Smooth muscle cell (in vitro differentiated cells): ENCODE measurements at regions not wholly inside any gene's neighbourhood (a gene's known extent, or its start where the extent isn't known, plus 50 kb on each side); places are given as distances from the start of the nearest gene placed in this dataset.
"Not testable (repeated sequence)": the region's sequence is repeated elsewhere in the genome, so short reads cannot be mapped to it uniquely, and the experiment has no call there.

ENCODE experiments used
- DNase-seq: peaks from one replicate; lab custom pipeline; 2025; ENCODE audit not compliant: unreplicated experiment; lab: John Stamatoyannopoulos, UW
- H2AFZ ChIP-seq: fragments of 200-600 bp; sonication (generic); 2 replicates; pipeline ENCODE4 v1.6.0; 2016; ENCODE audit warnings: antibody characterized with exemption, low read depth, mild to moderate bottlenecking
- H3F3A ChIP-seq: fragments of 200-600 bp; sonication (generic); 2 replicates; pipeline ENCODE4 v1.6.0; 2017; ENCODE audit warnings: antibody characterized with exemption, low read depth
- H3K27ac ChIP-seq: fragments of 200-600 bp; sonication (generic); 2 replicates; pipeline ENCODE4 v1.5.1; 2016; ENCODE audit warnings: low read depth, mild to moderate bottlenecking
- H3K27me3 ChIP-seq: fragments of 200-600 bp; sonication (generic); 2 replicates; pipeline ENCODE4 v1.6.1; 2016; ENCODE audit warnings: low read depth, mild to moderate bottlenecking
- H3K36me3 ChIP-seq: fragments of 200-600 bp; sonication (generic); 2 replicates; pipeline ENCODE4 v1.5.1; 2016; ENCODE audit warnings: low read depth
- H3K4me1 ChIP-seq: fragments of 200-600 bp; sonication (generic); 2 replicates; pipeline ENCODE4 v1.5.1; 2016; ENCODE audit warnings: low read depth
- H3K4me2 ChIP-seq: fragments of 200-600 bp; sonication (generic); 2 replicates; pipeline ENCODE4 v1.6.0; 2016; ENCODE audit warnings: mild to moderate bottlenecking
- H3K4me3 ChIP-seq: fragments of 200-600 bp; sonication (generic); 2 replicates; pipeline ENCODE4 v1.5.1; 2016; ENCODE audit warnings: mild to moderate bottlenecking
- H3K79me2 ChIP-seq: fragments of 200-600 bp; sonication (generic); 2 replicates; pipeline ENCODE4 v1.6.0; 2016; ENCODE audit warnings: low read depth, mild to moderate bottlenecking
- H3K9ac ChIP-seq: fragments of 200-600 bp; sonication (generic); 2 replicates; pipeline ENCODE4 v1.6.0; 2016; ENCODE audit warnings: low read depth
- H3K9me3 ChIP-seq: fragments of 200-600 bp; sonication (generic); replicated peaks from 2 replicates; pipeline ENCODE4 v1.5.1; 2016; ENCODE audit warnings: low read depth
- H4K20me1 ChIP-seq: fragments of 200-600 bp; sonication (generic); 2 replicates; pipeline ENCODE4 v1.6.0; 2016; ENCODE audit warnings: low read depth
- WGBS: methylation state at CpG from one replicate; pipeline ENCODE4 v1.1.7; 2016; ENCODE audit warnings: low lambda C conversion rate; 5-methylcytosine and 5-hydroxymethylcytosine counted together

GRCh38 chr12:8325145-8325839 lies 97.9 kb upstream of the FAM90A1 start:
- H3K9me3 ChIP-seq, H2AFZ ChIP-seq, H3K79me2 ChIP-seq, H3K9ac ChIP-seq, H4K20me1 ChIP-seq, H3K27me3 ChIP-seq, H3K4me1 ChIP-seq, H3K27ac ChIP-seq, H3K36me3 ChIP-seq, H3F3A ChIP-seq, DNase-seq, H3K4me3 ChIP-seq, H3K4me2 ChIP-seq: not testable (repeated sequence)
- WGBS, result 73% methylated on average over 4 of the region's 4 CpGs

GRCh38 chr12:8328835-8329234 lies 101.4 kb upstream of the FAM90A1 start:
- WGBS, result 88% methylated on average over 3 of the region's 3 CpGs

GRCh38 chr12:8332373-8332772 lies 105.0 kb upstream of the FAM90A1 start:
- not testable (repeated sequence) for H3F3A ChIP-seq, H3K4me2 ChIP-seq, H4K20me1 ChIP-seq, H3K36me3 ChIP-seq, H3K27ac ChIP-seq, H2AFZ ChIP-seq, H3K27me3 ChIP-seq, H3K9ac ChIP-seq, H3K4me1 ChIP-seq, DNase-seq, H3K9me3 ChIP-seq, H3K4me3 ChIP-seq, H3K79me2 ChIP-seq
- WGBS, result 97% methylated on average over 2 of the region's 2 CpGs

More at GRCh38 chr12:8328835-8329234, 101.4 kb upstream of the FAM90A1 start:
- not testable (repeated sequence) for H3K27me3 ChIP-seq, H3K4me2 ChIP-seq, H3K4me3 ChIP-seq, H3F3A ChIP-seq, DNase-seq, H2AFZ ChIP-seq, H3K79me2 ChIP-seq, H3K9me3 ChIP-seq, H3K36me3 ChIP-seq, H3K9ac ChIP-seq, H3K4me1 ChIP-seq, H3K27ac ChIP-seq, H4K20me1 ChIP-seq

GRCh38 chr12:8351073-8351472 lies 104.7 kb upstream of the CLEC6A start:
- not testable (repeated sequence) for H2AFZ ChIP-seq, H3K4me1 ChIP-seq, H3K4me2 ChIP-seq, H3K9ac ChIP-seq, H3K4me3 ChIP-seq, H3K27me3 ChIP-seq, H3K9me3 ChIP-seq, H4K20me1 ChIP-seq, DNase-seq, H3K36me3 ChIP-seq, H3K27ac ChIP-seq, H3F3A ChIP-seq, H3K79me2 ChIP-seq
- WGBS, result 93% methylated on average over 3 of the region's 3 CpGs

GRCh38 chr12:8354741-8355140 lies 101.0 kb upstream of the CLEC6A start:
- H2AFZ ChIP-seq, H3K79me2 ChIP-seq, H3K27ac ChIP-seq, H3K4me2 ChIP-seq, H4K20me1 ChIP-seq, H3K9ac ChIP-seq, H3K27me3 ChIP-seq, DNase-seq, H3K9me3 ChIP-seq, H3K36me3 ChIP-seq, H3F3A ChIP-seq, H3K4me1 ChIP-seq, H3K4me3 ChIP-seq: not testable (repeated sequence)
- 72% methylated on average over 1 of the region's 1 CpG for WGBS

- not testable (repeated sequence) for H3K4me1 ChIP-seq, H3F3A ChIP-seq, H3K79me2 ChIP-seq, H3K9me3 ChIP-seq, H3K27ac ChIP-seq, DNase-seq, H3K36me3 ChIP-seq, H4K20me1 ChIP-seq, H2AFZ ChIP-seq, H3K9ac ChIP-seq, H3K4me3 ChIP-seq, H3K27me3 ChIP-seq, H3K4me2 ChIP-seq
- WGBS, result 97% methylated on average over 4 of the region's 4 CpGs
Observed at GRCh38 chr12:8355531-8355930, 100.2 kb upstream of the CLEC6A start.
